Astrocyte (in vitro differentiated cells and primary cell): ENCODE measurements at regions not wholly inside any gene's neighbourhood (a gene's known extent, or its start where the extent isn't known, plus 50 kb on each side); places are given as distances from the start of the nearest gene placed in this dataset.

Source experiments
- DNase-seq: peaks from one replicate; pipeline ENCODE4 v3.0.0-alpha.2; 2010; ENCODE audit warnings: low read depth
- FAIRE-seq: peaks from 2 replicates; lab custom pipeline; 2011; peaks lifted over from hg19 to GRCh38; lab: Jason Lieb, UNC
- H2AFZ ChIP-seq: 2 replicates; pipeline ENCODE4 v1.6.0; 2012; ENCODE audit warnings: low read depth, low read length, inconsistent platforms
- H3K27ac ChIP-seq: 2 replicates; pipeline ENCODE4 v1.5.1; 2011; ENCODE audit warnings: low read depth, low read length, inconsistent platforms
- H3K27me3 ChIP-seq: 2 replicates; pipeline ENCODE4 v1.6.0; 2011; ENCODE audit warnings: low read length, inconsistent platforms; ENCODE audit not compliant: insufficient read depth
- H3K36me3 ChIP-seq: 2 replicates; pipeline ENCODE4 v1.5.1; 2011; ENCODE audit warnings: low read length, inconsistent platforms; ENCODE audit not compliant: insufficient read depth
- H3K4me1 ChIP-seq: 2 replicates; pipeline ENCODE4 v1.5.1; 2011; ENCODE audit warnings: low read length, inconsistent platforms; ENCODE audit not compliant: insufficient read depth
- H3K4me2 ChIP-seq: 2 replicates; pipeline ENCODE4 v1.6.0; 2012; ENCODE audit warnings: low read length, inconsistent platforms
- H3K4me3 ChIP-seq: 2 replicates; pipeline ENCODE4 v1.5.1; 2011; ENCODE audit warnings: low read depth, mild to moderate bottlenecking, low read length, inconsistent platforms; ENCODE audit not compliant: insufficient read depth
- H3K79me2 ChIP-seq: 2 replicates; pipeline ENCODE4 v1.6.0; 2012; ENCODE audit warnings: mild to moderate bottlenecking, low read length, inconsistent platforms; ENCODE audit not compliant: insufficient read depth
- H3K9ac ChIP-seq: 2 replicates; pipeline ENCODE4 v1.6.0; 2012; ENCODE audit warnings: mild to moderate bottlenecking, low read length, inconsistent platforms
- H3K9me3 ChIP-seq: 2 replicates; pipeline ENCODE4 v1.5.1; 2012; ENCODE audit warnings: low read depth, mild to moderate bottlenecking, low read length, inconsistent platforms; ENCODE audit not compliant: insufficient read depth
- H4K20me1 ChIP-seq: 2 replicates; pipeline ENCODE4 v1.6.0; 2012; ENCODE audit warnings: low read length, inconsistent platforms; ENCODE audit not compliant: insufficient read depth
- H3K27ac Mint-ChIP-seq: one replicate; pipeline ENCODE4 v1.8.0; 2021; ENCODE audit warnings: mild to moderate bottlenecking, mixed read lengths; ENCODE audit not compliant: unreplicated experiment
- H3K27me3 Mint-ChIP-seq: one replicate; pipeline ENCODE4 v1.8.0; 2021; ENCODE audit warnings: low read depth, mixed read lengths; ENCODE audit not compliant: unreplicated experiment
- H3K36me3 Mint-ChIP-seq: one replicate; pipeline ENCODE4 v1.8.0; 2021; ENCODE audit warnings: low read depth, mixed read lengths; ENCODE audit not compliant: unreplicated experiment
- H3K4me1 Mint-ChIP-seq: one replicate; pipeline ENCODE4 v1.8.0; 2021; ENCODE audit warnings: low read depth, mixed read lengths; ENCODE audit not compliant: unreplicated experiment
- H3K4me3 Mint-ChIP-seq: one replicate; pipeline ENCODE4 v1.8.0; 2021; ENCODE audit warnings: mild to moderate bottlenecking, moderate library complexity, mixed read lengths; ENCODE audit not compliant: unreplicated experiment
- H3K9me3 Mint-ChIP-seq: one replicate; pipeline ENCODE4 v1.8.0; 2021; ENCODE audit warnings: mild to moderate bottlenecking, mixed read lengths; ENCODE audit not compliant: unreplicated experiment
- EZH2 ChIP-seq: IDR thresholded peaks from 2 replicates; pipeline ENCODE4 v1.6.1; 2012; ENCODE audit warnings: mild to moderate bottlenecking, low read length, inconsistent platforms; ENCODE audit not compliant: insufficient read depth
- TF ChIP-seq, protein P1 (sequence below): IDR thresholded peaks from 2 replicates; pipeline ENCODE4 v1.5.1; 2011; ENCODE audit warnings: low read depth, mild to moderate bottlenecking, inconsistent platforms, low read length, moderate library complexity; ENCODE audit not compliant: insufficient read depth

DNA sequence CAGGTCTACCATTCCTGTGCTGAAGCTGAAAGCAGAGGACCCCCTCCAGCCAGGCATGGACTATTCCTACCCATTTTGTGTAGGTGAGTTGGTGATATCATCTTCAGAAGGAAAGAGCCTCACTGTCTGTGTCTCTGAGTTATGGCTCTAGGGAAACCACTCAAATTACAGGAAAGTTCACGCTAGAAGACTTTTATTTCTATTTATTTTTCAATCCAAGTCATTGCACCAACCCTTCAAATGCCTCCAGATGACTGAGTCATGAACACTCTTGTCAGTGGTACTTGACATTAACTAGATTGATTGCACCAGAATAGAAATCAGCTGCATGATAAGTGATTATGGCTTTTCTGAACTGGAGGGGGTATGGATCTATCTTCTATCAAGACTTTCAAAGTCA, 338.4 kb downstream of the MBD2 start:
- FAIRE-seq = no peak

DNA sequence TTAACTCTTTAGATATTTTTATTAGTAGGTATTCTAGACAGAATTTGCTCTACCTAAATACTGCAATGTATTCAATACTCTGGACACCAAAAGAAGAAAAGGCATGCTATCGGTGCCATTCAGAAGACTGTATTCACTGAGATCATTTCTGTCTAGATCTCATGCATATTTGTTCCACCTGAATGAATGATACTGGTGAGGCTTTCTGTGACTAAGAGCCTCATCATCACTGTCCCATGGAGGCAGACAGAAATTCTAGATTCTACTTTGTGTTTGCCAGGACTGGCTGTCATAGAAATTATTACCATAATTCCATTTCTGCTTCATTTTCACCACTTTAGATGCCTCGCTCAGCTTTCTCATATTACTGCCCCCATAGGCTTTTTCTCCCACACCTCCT, 340.7 kb downstream of the MBD2 start:
- Mint-ChIP-seq H3K4me1 (peaks cover 2% of the 10 kb centered on the region), H3K4me3 (no peak overlapping the region), H3K27ac (no peak overlapping the region), H3K27me3 (peaks cover 3% of the 10 kb centered on the region), H3K36me3 (no peaks in the 10 kb centered on the region), H3K9me3 (no peaks in the 10 kb centered on the region)
- Histone ChIP-seq H3K27ac (no peak overlapping the region), H4K20me1 (no peaks in the 10 kb centered on the region), H2AFZ (no peak overlapping the region), H3K4me3 (no peak overlapping the region), H3K27me3 (no peaks in the 10 kb centered on the region), H3K4me2 (no peak overlapping the region), H3K9me3 (peaks cover 4% of the 10 kb centered on the region), H3K9ac (no peak overlapping the region), H3K36me3 (no peaks in the 10 kb centered on the region), H3K79me2 (no peaks in the 10 kb centered on the region), H3K4me1 (no peaks in the 10 kb centered on the region)
- FAIRE-seq = no peak
- TF ChIP-seq, protein P1, sequence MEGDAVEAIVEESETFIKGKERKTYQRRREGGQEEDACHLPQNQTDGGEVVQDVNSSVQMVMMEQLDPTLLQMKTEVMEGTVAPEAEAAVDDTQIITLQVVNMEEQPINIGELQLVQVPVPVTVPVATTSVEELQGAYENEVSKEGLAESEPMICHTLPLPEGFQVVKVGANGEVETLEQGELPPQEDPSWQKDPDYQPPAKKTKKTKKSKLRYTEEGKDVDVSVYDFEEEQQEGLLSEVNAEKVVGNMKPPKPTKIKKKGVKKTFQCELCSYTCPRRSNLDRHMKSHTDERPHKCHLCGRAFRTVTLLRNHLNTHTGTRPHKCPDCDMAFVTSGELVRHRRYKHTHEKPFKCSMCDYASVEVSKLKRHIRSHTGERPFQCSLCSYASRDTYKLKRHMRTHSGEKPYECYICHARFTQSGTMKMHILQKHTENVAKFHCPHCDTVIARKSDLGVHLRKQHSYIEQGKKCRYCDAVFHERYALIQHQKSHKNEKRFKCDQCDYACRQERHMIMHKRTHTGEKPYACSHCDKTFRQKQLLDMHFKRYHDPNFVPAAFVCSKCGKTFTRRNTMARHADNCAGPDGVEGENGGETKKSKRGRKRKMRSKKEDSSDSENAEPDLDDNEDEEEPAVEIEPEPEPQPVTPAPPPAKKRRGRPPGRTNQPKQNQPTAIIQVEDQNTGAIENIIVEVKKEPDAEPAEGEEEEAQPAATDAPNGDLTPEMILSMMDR = no peak
- no peak for TF ChIP-seq EZH2
- no peak for DNase-seq

More for the DNA sequence above, 338.4 kb downstream of the MBD2 start:
- Histone ChIP-seq H3K27ac (no peak overlapping the region), H3K36me3 (no peaks in the 10 kb centered on the region), H3K9me3 (peaks cover 4% of the 10 kb centered on the region), H2AFZ (no peak overlapping the region), H3K4me2 (no peak overlapping the region), H4K20me1 (no peaks in the 10 kb centered on the region), H3K4me3 (no peak overlapping the region), H3K27me3 (no peaks in the 10 kb centered on the region), H3K4me1 (no peaks in the 10 kb centered on the region), H3K79me2 (no peaks in the 10 kb centered on the region), H3K9ac (no peak overlapping the region)
- Mint-ChIP-seq H3K9me3 (no peaks in the 10 kb centered on the region), H3K4me3 (no peak overlapping the region), H3K27ac (no peak overlapping the region), H3K36me3 (no peaks in the 10 kb centered on the region), H3K4me1 (peaks cover 2% of the 10 kb centered on the region), H3K27me3 (peaks cover 3% of the 10 kb centered on the region)
- TF ChIP-seq EZH2 = no peak
- TF ChIP-seq, protein P1 = no peak
- no peak for DNase-seq

DNA sequence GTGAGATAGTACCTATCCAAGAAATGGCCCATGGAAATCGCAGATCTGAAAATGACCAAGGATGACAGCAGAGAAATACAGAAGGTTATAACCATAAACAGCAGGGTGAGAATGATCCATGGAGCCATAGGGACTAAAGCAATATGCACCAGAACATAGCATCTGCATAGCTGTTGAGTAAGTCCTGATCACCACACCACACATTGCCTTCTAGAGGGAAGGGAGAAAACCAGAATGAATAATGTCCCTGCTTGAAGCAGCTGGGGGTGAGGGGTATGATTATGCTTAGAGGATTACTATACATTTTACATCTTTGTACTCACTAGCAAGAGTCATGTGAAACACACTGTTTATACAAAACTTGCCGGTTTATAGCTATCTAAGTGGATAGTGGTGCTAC, 350.4 kb downstream of the MBD2 start:
- no peaks in the 10 kb centered on the region for H3K27me3 ChIP-seq
- no peaks in the 10 kb centered on the region for H3K36me3 ChIP-seq
- no peaks in the 10 kb centered on the region for H3K4me1 ChIP-seq
- H3K4me3 ChIP-seq = no peak overlapping the region
- no peaks in the 10 kb centered on the region for H3K36me3 Mint-ChIP-seq
- H3K27me3 Mint-ChIP-seq = no peaks in the 10 kb centered on the region
- H3K27ac ChIP-seq = no peak overlapping the region
- H3K27ac Mint-ChIP-seq = no peak overlapping the region
- no peak for FAIRE-seq
- no peak for DNase-seq
- no peak overlapping the region for H3K4me3 Mint-ChIP-seq
- H3K4me1 Mint-ChIP-seq = no peaks in the 10 kb centered on the region
- TF ChIP-seq EZH2 = no peak
- TF ChIP-seq, protein P1 = no peak
- H3K79me2 ChIP-seq = no peaks in the 10 kb centered on the region
- H2AFZ ChIP-seq = no peak overlapping the region
- no peak overlapping the region for H3K9ac ChIP-seq
- H4K20me1 ChIP-seq = no peaks in the 10 kb centered on the region
- no peaks in the 10 kb centered on the region for H3K9me3 Mint-ChIP-seq
- no peaks in the 10 kb centered on the region for H3K9me3 ChIP-seq
- no peak overlapping the region for H3K4me2 ChIP-seq
